B cell (primary cell): ENCODE measurements at regions not wholly inside any gene's neighbourhood (a gene's known extent, or its start where the extent isn't known, plus 50 kb on each side); places are given as distances from the start of the nearest gene placed in this dataset.

Experiments
- ATAC-seq: fragments of 200-7000 bp; cut with Tn5 transposase; one replicate; pipeline ENCODE4 v1.10.0; 2021; ENCODE audit warnings: low read depth, mild to moderate bottlenecking, moderate number of reproducible peaks, moderate library complexity
- CTCF ChIA-PET: fragments of 350-600 bp; sonication (Branson Sonifier 250); formaldehyde crosslinking; loops from one replicate; lab custom pipeline; 2021; ENCODE audit warnings: antibody characterized with exemption, inconsistent platforms; lab: Charles Lee
- POLR2A ChIA-PET: fragments of 350-600 bp; sonication (Branson Sonifier 250); formaldehyde crosslinking; loops from one replicate; lab custom pipeline; 2021; ENCODE audit warnings: antibody characterized with exemption; lab: Charles Lee
- DNase-seq: peaks from one replicate; pipeline ENCODE4 v3.0.0; 2013
- H2AFZ ChIP-seq: 2 replicates; pipeline ENCODE4 v1.6.1; 2012; ENCODE audit warnings: mild to moderate bottlenecking, low read depth, low read length; ENCODE audit not compliant: insufficient read depth, poor library complexity, severe bottlenecking
- H3K27ac ChIP-seq, 2 donors: 1 replicate in 1 of 2; 2 replicates in 1 of 2; pipeline ENCODE4 v1.5.1; 2012 to 2013; ENCODE audit warnings: low read length in 2 of 2, mild to moderate bottlenecking in 2 of 2, moderate library complexity in 1 of 2
- H3K27me3 ChIP-seq, 4 experiments: fragments of 200-600 bp in 1 of 4; sonication (generic) in 1 of 4; replicated peaks in 1 of 4; 1 replicate in 2 of 4; 2 replicates in 2 of 4; pipeline versions ENCODE4 v1.6.1 to v1.7.0; 2013 to 2016; ENCODE audit warnings: low read length in 3 of 4, mild to moderate bottlenecking in 2 of 4, mixed read lengths in 1 of 4, moderate library complexity in 1 of 4; ENCODE audit not compliant: insufficient read depth in 4 of 4, control insufficient read depth in 3 of 4; ENCODE audit errors: control extremely low read depth in 1 of 4
- H3K36me3 ChIP-seq, 2 experiments: replicated peaks in 1 of 2; 1 replicate in 1 of 2; 2 replicates in 1 of 2; pipeline versions ENCODE4 v1.6.1 to v1.7.1; 2013; ENCODE audit warnings: low read length in 1 of 2; ENCODE audit not compliant: insufficient read depth in 2 of 2, control insufficient read depth in 1 of 2; ENCODE audit errors: control extremely low read depth in 1 of 2, extremely low read depth in 1 of 2
- H3K4me1 ChIP-seq, 2 donors: fragments of 200-600 bp in 1 of 2; sonication (generic) in 1 of 2; 1 replicate in 1 of 2; 2 replicates in 1 of 2; pipeline versions ENCODE4 v1.5.1 to v1.6.1; 2013 to 2017; ENCODE audit warnings: low read length in 2 of 2; ENCODE audit not compliant: control insufficient read depth in 2 of 2, insufficient read depth in 2 of 2
- H3K4me2 ChIP-seq: replicated peaks from 2 replicates; pipeline ENCODE3; 2012; ENCODE audit warnings: mild to moderate bottlenecking, low read depth, low read length; ENCODE audit not compliant: poor library complexity, severe bottlenecking
- H3K4me3 ChIP-seq, 5 experiments: fragments of 200-600 bp in 1 of 5; sonication (generic) in 1 of 5; 1 replicate in 3 of 5; 2 replicates in 2 of 5; pipeline versions ENCODE4 v1.5.1 to v1.7.0; 2011 to 2016; ENCODE audit warnings: low read length in 4 of 5, mild to moderate bottlenecking in 4 of 5, low read depth in 2 of 5, control low read depth in 1 of 5, moderate library complexity in 1 of 5; ENCODE audit not compliant: insufficient read depth in 1 of 5; ENCODE audit errors: control extremely low read depth in 1 of 5, extremely low read depth in 1 of 5
- H3K79me2 ChIP-seq: fragments of 200-600 bp; sonication (generic); one replicate; pipeline ENCODE4 v1.6.0; 2016; ENCODE audit warnings: low read length; ENCODE audit not compliant: control insufficient read depth, insufficient read depth
- H3K9ac ChIP-seq: fragments of 200-600 bp; sonication (generic); 2 replicates; pipeline ENCODE4 v1.6.1; 2017; ENCODE audit warnings: mild to moderate bottlenecking, low read length, moderate library complexity
- H3K9me3 ChIP-seq, 3 donors: one replicate each; pipeline versions ENCODE4 v1.6.1 to v1.7.1; 2013; ENCODE audit warnings: low read length in 2 of 3; ENCODE audit not compliant: control insufficient read depth in 2 of 3, insufficient read depth in 1 of 3; ENCODE audit errors: control extremely low read depth in 1 of 3
- H4K20me1 ChIP-seq: 2 replicates; pipeline ENCODE4 v1.6.0; 2012; ENCODE audit warnings: mild to moderate bottlenecking, low read length; ENCODE audit not compliant: insufficient read depth, control insufficient read depth, poor library complexity, severe bottlenecking
- H3K27ac Mint-ChIP-seq: one replicate; pipeline ENCODE4 v1.8.0; 2021; ENCODE audit warnings: mixed read lengths
- H3K27me3 Mint-ChIP-seq: one replicate; pipeline ENCODE4 v1.8.0; 2021; ENCODE audit warnings: mixed read lengths
- H3K4me1 Mint-ChIP-seq: one replicate; pipeline ENCODE4 v1.8.0; 2021; ENCODE audit warnings: mixed read lengths
- H3K4me3 Mint-ChIP-seq: one replicate; pipeline ENCODE4 v1.8.0; 2021; ENCODE audit warnings: mixed read lengths
- H3K9me3 Mint-ChIP-seq: one replicate; pipeline ENCODE4 v1.8.0; 2022; ENCODE audit warnings: mixed read lengths; ENCODE audit not compliant: insufficient read depth
- EZH2 ChIP-seq: IDR thresholded peaks from 2 replicates; pipeline ENCODE4 v1.6.1; 2012; ENCODE audit warnings: borderline replicate concordance, low read depth, mild to moderate bottlenecking, moderate library complexity, low read length; ENCODE audit not compliant: insufficient read depth, poor library complexity, severe bottlenecking
- WGBS: methylation state at CpG from one replicate; pipeline ENCODE4 v1.1.5; 2013; ENCODE audit warnings: missing lambda C conversion rate; ENCODE audit not compliant: insufficient coverage; 5-methylcytosine and 5-hydroxymethylcytosine counted together
- intact Hi-C: fragments of 100-400 bp; cut with micrococcal nuclease; formaldehyde crosslinking; loops from one replicate; pipeline ENCODE4 v1.10.0; 2022
- TF ChIP-seq, protein P1 (sequence below): fragments of 200-600 bp; IDR thresholded peaks from one replicate; pipeline ENCODE4 v1.8.0; 2022; ENCODE audit warnings: antibody characterized with exemption, mild to moderate bottlenecking

DNA sequence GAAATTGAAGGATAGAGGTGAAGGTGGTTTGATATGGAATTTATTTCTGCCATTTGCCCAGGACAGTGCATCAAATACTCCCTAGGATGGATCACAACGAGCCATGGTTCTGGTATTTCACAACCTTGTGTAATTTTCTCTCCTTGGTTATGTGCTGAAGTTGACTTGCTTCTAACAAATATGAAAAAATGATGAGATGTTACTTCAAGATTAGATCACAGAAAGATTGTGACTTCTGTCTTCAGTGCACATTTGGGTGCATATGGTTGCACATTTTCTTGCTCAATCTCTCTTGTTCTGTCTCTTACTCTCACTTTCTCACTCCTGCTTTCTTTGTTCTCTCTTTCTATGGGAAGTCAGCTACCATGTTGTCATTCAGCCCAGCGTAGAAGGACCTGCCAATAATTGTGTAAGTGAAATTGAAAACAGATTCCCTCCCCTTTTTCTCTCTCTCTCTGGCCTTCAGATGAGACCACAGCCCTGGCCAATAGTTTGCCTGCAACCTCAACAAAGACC lies 104.6 kb upstream of the RMDN2 start:
- H3K27ac Mint-ChIP-seq = no peak overlapping the region
- Histone ChIP-seq H3K9ac (no peak overlapping the region), H2AFZ (no peak overlapping the region), H3K4me1 (peaks cover 7 to 11% of the 10 kb centered on the region in 2 donors), H3K4me2 (no peak overlapping the region), H4K20me1 (no peaks in the 10 kb centered on the region), H3K36me3 (no peaks in the 10 kb centered on the region), H3K9me3 (peaks cover 0 to 3% (median 1%) of the 10 kb centered on the region in 3 donors), H3K4me3 (no peak overlapping the region), H3K27me3 (no peaks in the 10 kb centered on the region), H3K79me2 (no peaks in the 10 kb centered on the region), H3K27ac (no peak overlapping the region)
- H3K27me3 Mint-ChIP-seq = no peaks in the 10 kb centered on the region
- TF ChIP-seq EZH2 = no peak
- WGBS = no CpG with 5 or more reads among the region's 2 CpGs
- CTCF ChIA-PET = interaction anchor here (1.7 to 3.8 kb wide), 2 partner anchors 12 to 423 kb away, joined by 5 to 16 read pairs; no protein-coding TSS in a partner anchor
- POLR2A ChIA-PET = no interaction called here
- H3K4me3 Mint-ChIP-seq = no peak overlapping the region
- peaks cover 8% of the 10 kb centered on the region for H3K4me1 Mint-ChIP-seq
- intact Hi-C loops = no loop called here
- H3K9me3 Mint-ChIP-seq = peaks cover 7% of the 10 kb centered on the region
- ATAC-seq (no peak), DNase-seq (no peak)

DNA sequence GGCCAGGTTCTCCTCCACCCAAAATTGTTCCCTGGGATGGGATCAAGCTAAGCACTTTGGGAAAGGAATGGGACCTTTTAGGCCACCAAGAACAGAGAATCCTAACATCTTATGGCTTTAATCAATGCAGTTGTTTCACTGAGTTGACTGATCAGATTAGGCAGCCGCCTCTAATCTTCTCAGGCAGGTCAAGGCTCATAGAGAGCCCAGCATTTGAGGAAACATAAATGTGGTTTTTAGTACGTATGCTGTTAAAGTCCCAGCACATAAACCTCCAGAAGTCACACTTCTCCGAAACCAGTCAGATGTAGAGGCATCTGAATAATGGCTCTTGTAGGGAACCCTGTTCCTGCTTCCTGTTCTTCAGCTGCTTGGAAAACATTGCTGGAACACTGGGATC lies 99.5 kb upstream of the RMDN2 start:
- H3K27me3 Mint-ChIP-seq = no peaks in the 10 kb centered on the region
- ATAC-seq (no peak), DNase-seq (no peak)
- H3K9ac ChIP-seq = no peak overlapping the region
- H3K27me3 ChIP-seq = no peaks in the 10 kb centered on the region
- ChIA-PET POLR2A (no interaction called here), CTCF (interaction anchor here (1.2 to 12.8 kb wide), 3 partner anchors 49 to 428 kb away, joined by 3 to 311 read pairs (median 10); no protein-coding TSS in a partner anchor)
- peaks cover 8% of the 10 kb centered on the region for H3K4me1 Mint-ChIP-seq
- peaks cover 0 to 2% (median 1%) of the 10 kb centered on the region in 3 donors for H3K9me3 ChIP-seq
- intact Hi-C loops = no loop called here
- no peaks in the 10 kb centered on the region for H3K79me2 ChIP-seq
- no peak overlapping the region for H3K4me3 ChIP-seq
- no peak overlapping the region for H3K27ac Mint-ChIP-seq
- no peak overlapping the region for H3K27ac ChIP-seq
- H3K36me3 ChIP-seq = no peaks in the 10 kb centered on the region
- H3K4me3 Mint-ChIP-seq = no peak overlapping the region
- H3K9me3 Mint-ChIP-seq = peaks cover 5% of the 10 kb centered on the region
- H3K4me2 ChIP-seq = no peak overlapping the region
- H3K4me1 ChIP-seq = peaks cover 7 to 13% of the 10 kb centered on the region in 2 donors
- WGBS = 83% methylated on average over 1 of the region's 3 CpGs
- TF ChIP-seq EZH2 = no peak
- TF ChIP-seq, protein P1, sequence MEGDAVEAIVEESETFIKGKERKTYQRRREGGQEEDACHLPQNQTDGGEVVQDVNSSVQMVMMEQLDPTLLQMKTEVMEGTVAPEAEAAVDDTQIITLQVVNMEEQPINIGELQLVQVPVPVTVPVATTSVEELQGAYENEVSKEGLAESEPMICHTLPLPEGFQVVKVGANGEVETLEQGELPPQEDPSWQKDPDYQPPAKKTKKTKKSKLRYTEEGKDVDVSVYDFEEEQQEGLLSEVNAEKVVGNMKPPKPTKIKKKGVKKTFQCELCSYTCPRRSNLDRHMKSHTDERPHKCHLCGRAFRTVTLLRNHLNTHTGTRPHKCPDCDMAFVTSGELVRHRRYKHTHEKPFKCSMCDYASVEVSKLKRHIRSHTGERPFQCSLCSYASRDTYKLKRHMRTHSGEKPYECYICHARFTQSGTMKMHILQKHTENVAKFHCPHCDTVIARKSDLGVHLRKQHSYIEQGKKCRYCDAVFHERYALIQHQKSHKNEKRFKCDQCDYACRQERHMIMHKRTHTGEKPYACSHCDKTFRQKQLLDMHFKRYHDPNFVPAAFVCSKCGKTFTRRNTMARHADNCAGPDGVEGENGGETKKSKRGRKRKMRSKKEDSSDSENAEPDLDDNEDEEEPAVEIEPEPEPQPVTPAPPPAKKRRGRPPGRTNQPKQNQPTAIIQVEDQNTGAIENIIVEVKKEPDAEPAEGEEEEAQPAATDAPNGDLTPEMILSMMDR = no peak
- no peaks in the 10 kb centered on the region for H4K20me1 ChIP-seq
- H2AFZ ChIP-seq = no peak overlapping the region
